ENCODE measurements at regions not wholly inside any gene's neighbourhood (a gene's known extent, or its start where the extent isn't known, plus 50 kb on each side); places are given as distances from the start of the nearest gene placed in this dataset.

GRCh38 chr3:116767726-116768125 lies 58.1 kb downstream of the TUSC7 start:
- DNase-seq (ENCODE audit: low spot score) = peak; percentile 84

- peak; percentile 58 for DNase-seq (ENCODE audit: low spot score)
Observed at GRCh38 chr3:116770815-116771450, 61.4 kb downstream of the TUSC7 start.

GRCh38 chr3:116776880-116777785 lies 67.6 kb downstream of the TUSC7 start:
- no peak for DNase-seq (ENCODE audit: low spot score)

- no peak for DNase-seq (ENCODE audit: low spot score)
Observed at GRCh38 chr3:116785226-116785625, 75.6 kb downstream of the TUSC7 start.

GRCh38 chr3:116802651-116803050 lies 93.1 kb downstream of the TUSC7 start:
- no peak for DNase-seq (ENCODE audit: low spot score)

- no peak for DNase-seq (ENCODE audit: low spot score)
Observed at GRCh38 chr3:116806351-116806750, 96.8 kb downstream of the TUSC7 start.

GRCh38 chr3:116808725-116809124 lies 99.1 kb downstream of the TUSC7 start:
- no peak for DNase-seq (ENCODE audit: low spot score)

GRCh38 chr3:116809208-116809607 lies 99.6 kb downstream of the TUSC7 start:
- no peak for DNase-seq (ENCODE audit: low spot score)

- DNase-seq (ENCODE audit: low spot score) = no peak
Observed at GRCh38 chr3:116811754-116812153, 102.2 kb downstream of the TUSC7 start.

- DNase-seq (ENCODE audit: low spot score) = no peak
Observed at GRCh38 chr3:116812949-116813348, 103.4 kb downstream of the TUSC7 start.

GRCh38 chr3:116815321-116815720 lies 105.7 kb downstream of the TUSC7 start:
- DNase-seq (ENCODE audit: low spot score) = no peak

GRCh38 chr3:116815831-116816588 lies 106.4 kb downstream of the TUSC7 start:
- DNase-seq (ENCODE audit: low spot score) = no peak

GRCh38 chr3:116821371-116821770 lies 111.8 kb downstream of the TUSC7 start:
- DNase-seq (ENCODE audit: low spot score) = no peak

- DNase-seq (ENCODE audit: low spot score) = no peak
Observed at GRCh38 chr3:116824208-116824607, 114.6 kb downstream of the TUSC7 start.

- no peak for DNase-seq (ENCODE audit: low spot score)
Observed at GRCh38 chr3:116833202-116833601, 123.6 kb downstream of the TUSC7 start.

GRCh38 chr3:116834816-116835215 lies 125.2 kb downstream of the TUSC7 start:
- no peak for DNase-seq (ENCODE audit: low spot score)

- no peak for DNase-seq (ENCODE audit: low spot score)
Observed at GRCh38 chr3:116835658-116836057, 126.1 kb downstream of the TUSC7 start.

GRCh38 chr3:116836286-116836685 lies 126.7 kb downstream of the TUSC7 start:
- no peak for DNase-seq (ENCODE audit: low spot score)

- no peak for DNase-seq (ENCODE audit: low spot score)
Observed at GRCh38 chr3:116837483-116837882, 127.9 kb downstream of the TUSC7 start.

GRCh38 chr3:116841003-116841735 lies 131.6 kb downstream of the TUSC7 start:
- no peak for DNase-seq (ENCODE audit: low spot score)

- no peak for DNase-seq (ENCODE audit: low spot score)
Observed at GRCh38 chr3:116842254-116842957, 132.8 kb downstream of the TUSC7 start.

All from COLO829 (cell line).